H1 (cell line): ENCODE measurements at regions not wholly inside any gene's neighbourhood (a gene's known extent, or its start where the extent isn't known, plus 50 kb on each side); places are given as distances from the start of the nearest gene placed in this dataset.

Experiments
- CTCF ChIA-PET: fragments of 300-600 bp; sonication (Branson Sonifier 250); formaldehyde crosslinking; loops from one replicate; lab custom pipeline; 2021; ENCODE audit not compliant: partially characterized antibody; lab: Charles Lee
- POLR2A ChIA-PET: fragments of 300-600 bp; sonication (Branson Sonifier 250); formaldehyde crosslinking; loops from one replicate; lab custom pipeline; 2021; ENCODE audit warnings: inconsistent platforms; ENCODE audit not compliant: partially characterized antibody; lab: Charles Lee
- DNase-seq, 2 experiments: peaks; one replicate each; pipeline versions ENCODE4 v3.0.0 to v3.0.0-alpha.2; 2010 to 2022; ENCODE audit warnings: low spot score in 2 of 2, low read depth in 1 of 2, mixed read lengths in 1 of 2
- FAIRE-seq: peaks from 2 replicates; lab custom pipeline; 2011; peaks lifted over from hg19 to GRCh38; lab: Jason Lieb, UNC
- H2AFZ ChIP-seq: 2 replicates; pipeline ENCODE4 v1.8.1; 2012; ENCODE audit warnings: low read length, inconsistent platforms
- H2AK5ac ChIP-seq: 2 replicates; pipeline ENCODE4 v1.6.1; 2013; ENCODE audit warnings: low read depth, low read length
- H2BK120ac ChIP-seq: replicated peaks from 2 replicates; pipeline ENCODE3; 2013; ENCODE audit warnings: low read depth, low read length, inconsistent platforms
- H2BK12ac ChIP-seq: 2 replicates; pipeline ENCODE4 v1.6.1; 2013; ENCODE audit warnings: low read depth, low read length
- H2BK15ac ChIP-seq: 2 replicates; pipeline ENCODE4 v1.6.1; 2013; ENCODE audit warnings: low read length
- H2BK20ac ChIP-seq: 2 replicates; pipeline ENCODE4 v1.6.1; 2013; ENCODE audit warnings: low read length
- H2BK5ac ChIP-seq: 2 replicates; pipeline ENCODE4 v1.6.1; 2013; ENCODE audit warnings: low read depth, low read length
- H3K14ac ChIP-seq: 2 replicates; pipeline ENCODE4 v1.6.1; 2013; ENCODE audit warnings: inconsistent platforms; ENCODE audit not compliant: insufficient read length
- H3K18ac ChIP-seq: 2 replicates; pipeline ENCODE4 v1.6.1; 2013; ENCODE audit warnings: low read length; ENCODE audit errors: extremely low read depth
- H3K23ac ChIP-seq: 2 replicates; pipeline ENCODE4 v1.6.1; 2013; ENCODE audit warnings: inconsistent platforms; ENCODE audit not compliant: insufficient read length
- H3K23me2 ChIP-seq: 2 replicates; pipeline ENCODE4 v1.6.1; 2013; ENCODE audit warnings: low read depth, low read length
- H3K27ac ChIP-seq: 2 replicates; pipeline ENCODE4 v1.6.1; 2011; ENCODE audit warnings: low read depth, low read length, inconsistent platforms
- H3K27me3 ChIP-seq, 4 experiments: replicated peaks in 1 of 4; 1 replicate in 1 of 4; 2 replicates in 3 of 4; pipeline versions ENCODE4 v1.6.1 to v1.8.1; 2011 to 2013; ENCODE audit warnings: low read length in 3 of 4, mild to moderate bottlenecking in 3 of 4, inconsistent platforms in 2 of 4, mixed read lengths in 2 of 4, moderate library complexity in 1 of 4; ENCODE audit not compliant: control insufficient read depth in 3 of 4, insufficient read depth in 3 of 4; ENCODE audit errors: extremely low read depth in 1 of 4
- H3K36me3 ChIP-seq, 4 experiments: 2 replicates each; pipeline versions ENCODE4 v1.6.1 to v1.8.1; 2011 to 2013; ENCODE audit warnings: mild to moderate bottlenecking in 4 of 4, low read length in 3 of 4, moderate library complexity in 2 of 4, control low read depth in 1 of 4, inconsistent platforms in 1 of 4; ENCODE audit not compliant: insufficient read depth in 4 of 4, control insufficient read depth in 2 of 4
- H3K4ac ChIP-seq: replicated peaks from 2 replicates; pipeline ENCODE3; 2013; ENCODE audit warnings: low read length, low read depth, mixed read lengths, inconsistent platforms; ENCODE audit not compliant: insufficient read length
- H3K4me1 ChIP-seq, 4 experiments: replicated peaks in 1 of 4; 1 replicate in 1 of 4; 2 replicates in 3 of 4; pipeline versions ENCODE4 v1.6.1 to v1.8.1; 2011 to 2013; ENCODE audit warnings: low read length in 3 of 4, inconsistent platforms in 2 of 4, mixed read lengths in 1 of 4; ENCODE audit not compliant: insufficient read depth in 4 of 4, control insufficient read depth in 3 of 4
- H3K4me2 ChIP-seq, 2 experiments: 2 replicates each; pipeline versions ENCODE4 v1.6.1 to v1.8.1; 2011 to 2013; ENCODE audit warnings: low read depth in 2 of 2, low read length in 2 of 2, control low read depth in 1 of 2, inconsistent platforms in 1 of 2, mild to moderate bottlenecking in 1 of 2; ENCODE audit not compliant: insufficient read depth in 1 of 2
- H3K4me3 ChIP-seq, 4 experiments: fragments of 200-600, 300-600 bp in 1 of 4; sonication (generic), shearing (Covaris generic), sonication (Bioruptor Twin) in 1 of 4; 2 replicates each; pipeline versions ENCODE4 v1.5.1 to v1.8.1; 2011 to 2016; ENCODE audit warnings: low read length in 4 of 4, low read depth in 3 of 4, control low read depth in 2 of 4, inconsistent platforms in 2 of 4, mild to moderate bottlenecking in 2 of 4, mixed read lengths in 1 of 4, moderate library complexity in 1 of 4; ENCODE audit not compliant: insufficient read depth in 2 of 4; ENCODE audit errors: extremely low read depth in 1 of 4
- H3K56ac ChIP-seq: replicated peaks from 2 replicates; pipeline ENCODE3; 2013; ENCODE audit warnings: low read depth, mild to moderate bottlenecking, mixed read lengths, low read length, inconsistent platforms; ENCODE audit not compliant: insufficient read length
- H3K79me1 ChIP-seq: 2 replicates; pipeline ENCODE4 v1.6.1; 2013; ENCODE audit warnings: low read depth, low read length, control low read depth
- H3K79me2 ChIP-seq, 2 experiments: 2 replicates each; pipeline versions ENCODE4 v1.6.1 to v1.8.1; 2012 to 2013; ENCODE audit warnings: low read length in 2 of 2, mild to moderate bottlenecking in 2 of 2, inconsistent platforms in 1 of 2; ENCODE audit not compliant: insufficient read depth in 2 of 2, control insufficient read depth in 1 of 2
- H3K9ac ChIP-seq, 4 experiments: replicated peaks in 1 of 4; 1 replicate in 1 of 4; 2 replicates in 3 of 4; pipeline versions ENCODE4 v1.6.1 to v1.8.1; 2011 to 2013; ENCODE audit warnings: low read depth in 3 of 4, low read length in 3 of 4, control low read depth in 2 of 4, mild to moderate bottlenecking in 2 of 4, moderate library complexity in 2 of 4, inconsistent platforms in 1 of 4; ENCODE audit errors: extremely low read depth in 1 of 4
- H3K9me3 ChIP-seq, 2 experiments: 2 replicates each; pipeline versions ENCODE4 v1.6.1 to v1.8.1; 2012 to 2013; ENCODE audit warnings: mild to moderate bottlenecking in 2 of 2, moderate library complexity in 2 of 2, control low read depth in 1 of 2, inconsistent platforms in 1 of 2, low read depth in 1 of 2, low read length in 1 of 2, mixed read lengths in 1 of 2; ENCODE audit not compliant: insufficient read depth in 2 of 2
- H4K20me1 ChIP-seq, 2 experiments: replicated peaks in 1 of 2; 2 replicates each; pipeline versions ENCODE3 to v1.8.1; 2011 to 2013; ENCODE audit warnings: inconsistent platforms in 2 of 2, low read length in 2 of 2, mild to moderate bottlenecking in 1 of 2; ENCODE audit not compliant: insufficient read depth in 2 of 2, control insufficient read depth in 1 of 2
- H4K5ac ChIP-seq: 2 replicates; pipeline ENCODE4 v1.6.1; 2013; ENCODE audit warnings: low read length, low read depth, mixed read lengths, inconsistent platforms; ENCODE audit not compliant: insufficient read length
- H4K8ac ChIP-seq: 2 replicates; pipeline ENCODE4 v1.8.0; 2013; ENCODE audit warnings: mild to moderate bottlenecking, moderate library complexity, low read length, inconsistent platforms; ENCODE audit not compliant: insufficient read depth; ENCODE audit errors: extremely low read depth
- H4K91ac ChIP-seq: replicated peaks from 2 replicates; pipeline ENCODE3; 2013; ENCODE audit warnings: low read length, mixed read lengths, inconsistent platforms; ENCODE audit not compliant: insufficient read length
- CBX8 ChIP-seq: fragments of 300-800, 300-1000 bp; sonication (generic); IDR thresholded peaks from 2 replicates; pipeline ENCODE4 v1.7.1; 2016; ENCODE audit warnings: low read depth, low read length, borderline replicate concordance
- CEBPB ChIP-seq: IDR thresholded peaks from 2 replicates; pipeline ENCODE4 v1.6.1; 2012; ENCODE audit warnings: low read depth, low read length
- FOSL1 ChIP-seq: IDR thresholded peaks from 2 replicates; pipeline ENCODE4 v1.6.1; 2011; ENCODE audit warnings: mild to moderate bottlenecking, low read depth, low read length, moderate library complexity; ENCODE audit not compliant: insufficient read depth
- KDM5A ChIP-seq: fragments of 200-600 bp; IDR thresholded peaks from 2 replicates; pipeline ENCODE4 v1.7.1; 2012; ENCODE audit warnings: mild to moderate bottlenecking, low read length, inconsistent platforms, mixed read lengths
- RFX5 ChIP-seq: IDR thresholded peaks from 2 replicates; pipeline ENCODE4 v1.6.1; 2011; ENCODE audit warnings: low read depth, low read length, improper control_type of control experiment, borderline replicate concordance
- TAF1 ChIP-seq: IDR thresholded peaks from 2 replicates; pipeline ENCODE4 v1.6.1; 2011; ENCODE audit warnings: mild to moderate bottlenecking, low read depth, low read length
- TAF7 ChIP-seq: optimal IDR thresholded peaks from 2 replicates; pipeline ENCODE3; 2011; ENCODE audit warnings: low read depth, mild to moderate bottlenecking, inconsistent platforms, low read length, moderate library complexity, borderline replicate concordance
- TEAD4 ChIP-seq: IDR thresholded peaks from 2 replicates; pipeline ENCODE4 v1.6.1; 2012; ENCODE audit warnings: low read depth, low read length, inconsistent platforms, mixed read lengths
- WGBS, 2 experiments: shearing (Covaris generic) in 1 of 2; methylation state at CpG; one replicate each; pipeline versions ENCODE4 v1.1.6 to v1.1.7; 2013 to 2015; ENCODE audit warnings: low lambda C conversion rate in 2 of 2, mixed read lengths in 2 of 2, inconsistent platforms in 1 of 2, low coverage in 1 of 2, missing lambda C conversion rate in 1 of 2; ENCODE audit not compliant: insufficient replicate concordance in 2 of 2, insufficient coverage in 1 of 2, insufficient read length in 1 of 2; ENCODE audit errors: extremely low coverage in 1 of 2, missing lambda C conversion rate in 1 of 2; 5-methylcytosine and 5-hydroxymethylcytosine counted together
- TF ChIP-seq, protein P1 (sequence below): IDR thresholded peaks from 2 replicates; pipeline ENCODE4 v1.6.1; 2011; ENCODE audit warnings: low read length, improper control_type of control experiment
- TF ChIP-seq, protein P2 (sequence below): IDR thresholded peaks from 2 replicates; pipeline ENCODE4 v1.6.1; 2012; ENCODE audit warnings: inconsistent platforms

- no peak for FAIRE-seq
- CTCF ChIA-PET: interaction anchor here (0.8 to 1.2 kb wide), 2 partner anchors 393 to 751 kb away, joined by 3 to 4 read pairs; no protein-coding TSS in a partner anchor
- WGBS, 2 experiments: 86% methylated on average over 2 of the region's 2 CpGs; no CpG with 5 or more reads in 1 of the 2 experiments
- TF ChIP-seq FOSL1 (no peak), RFX5 (no peak), KDM5A (no peak), CEBPB (no peak), TAF1 (no peak), TAF7 (no peak), CBX8 (no peak), TEAD4 (no peak)
- TF ChIP-seq, protein P1, sequence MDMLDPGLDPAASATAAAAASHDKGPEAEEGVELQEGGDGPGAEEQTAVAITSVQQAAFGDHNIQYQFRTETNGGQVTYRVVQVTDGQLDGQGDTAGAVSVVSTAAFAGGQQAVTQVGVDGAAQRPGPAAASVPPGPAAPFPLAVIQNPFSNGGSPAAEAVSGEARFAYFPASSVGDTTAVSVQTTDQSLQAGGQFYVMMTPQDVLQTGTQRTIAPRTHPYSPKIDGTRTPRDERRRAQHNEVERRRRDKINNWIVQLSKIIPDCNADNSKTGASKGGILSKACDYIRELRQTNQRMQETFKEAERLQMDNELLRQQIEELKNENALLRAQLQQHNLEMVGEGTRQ: no peak
- TF ChIP-seq, protein P2, sequence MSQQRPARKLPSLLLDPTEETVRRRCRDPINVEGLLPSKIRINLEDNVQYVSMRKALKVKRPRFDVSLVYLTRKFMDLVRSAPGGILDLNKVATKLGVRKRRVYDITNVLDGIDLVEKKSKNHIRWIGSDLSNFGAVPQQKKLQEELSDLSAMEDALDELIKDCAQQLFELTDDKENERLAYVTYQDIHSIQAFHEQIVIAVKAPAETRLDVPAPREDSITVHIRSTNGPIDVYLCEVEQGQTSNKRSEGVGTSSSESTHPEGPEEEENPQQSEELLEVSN: no peak
These were observed 460.5 kb upstream of the TRIB2 start for GRCh38 chr2:12256206-12256605.

More at GRCh38 chr2:12256206-12256605, 460.5 kb upstream of the TRIB2 start:
- no peak overlapping the region for H3K56ac ChIP-seq
- POLR2A ChIA-PET: no interaction called here
- H3K23ac ChIP-seq: no peak overlapping the region
- peaks cover 0 to 11% (median 2%) of the 10 kb centered on the region in 4 experiments; a peak in 3 of 7 replicates for H3K4me1 ChIP-seq
- no peaks in the 10 kb centered on the region for H4K20me1 ChIP-seq
- no peak overlapping the region for H3K9ac ChIP-seq
- no peak overlapping the region for H2BK15ac ChIP-seq
- H2BK5ac ChIP-seq: no peak overlapping the region
- no peak for DNase-seq
- no peak overlapping the region for H2BK120ac ChIP-seq
- H3K18ac ChIP-seq: no peak overlapping the region
- H3K4ac ChIP-seq: no peak overlapping the region
- H2BK20ac ChIP-seq: no peak overlapping the region
- H3K23me2 ChIP-seq: no peaks in the 10 kb centered on the region
- H3K36me3 ChIP-seq: no peaks in the 10 kb centered on the region
- peaks cover 0 to 1% (median 0%) of the 10 kb centered on the region in 4 experiments; a peak in 1 of 7 replicates for H3K27me3 ChIP-seq
- no peak overlapping the region for H2AK5ac ChIP-seq
- no peak overlapping the region; a peak in 1 of 4 replicates for H3K4me2 ChIP-seq
- no peaks in the 10 kb centered on the region for H3K79me1 ChIP-seq
- no peak overlapping the region for H4K91ac ChIP-seq
- no peaks in the 10 kb centered on the region for H3K79me2 ChIP-seq
- H4K8ac ChIP-seq: no peak overlapping the region
- H3K27ac ChIP-seq: no peak overlapping the region
- no peaks in the 10 kb centered on the region for H3K9me3 ChIP-seq
- H3K4me3 ChIP-seq: no peak overlapping the region
- H2AFZ ChIP-seq: no peak overlapping the region
- H2BK12ac ChIP-seq: no peak overlapping the region
- no peak overlapping the region for H4K5ac ChIP-seq
- no peak overlapping the region for H3K14ac ChIP-seq
